ENCODE measurements at regions not wholly inside any gene's neighbourhood (a gene's known extent, or its start where the extent isn't known, plus 50 kb on each side); places are given as distances from the start of the nearest gene placed in this dataset.

DNA sequence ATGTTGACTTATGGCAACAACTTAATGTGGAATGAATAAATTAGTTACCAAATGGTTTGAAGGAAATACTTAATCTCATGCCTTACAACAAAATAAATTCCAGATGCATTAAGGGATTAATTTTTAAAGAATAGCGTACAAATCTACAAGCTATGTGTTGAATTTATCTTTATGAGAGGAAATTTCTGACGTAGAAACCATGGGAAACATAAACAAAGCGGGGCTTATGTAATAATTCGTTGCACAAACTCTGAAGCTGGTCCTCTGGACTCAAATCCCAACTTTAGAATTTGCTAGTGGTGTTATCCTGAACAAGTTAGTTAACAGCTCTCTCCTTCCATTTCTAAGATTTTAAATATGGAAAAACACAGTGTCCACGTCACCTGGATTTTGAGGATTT is 137.4 kb upstream of the CALCR start:
- TF ChIP-seq, protein P1, sequence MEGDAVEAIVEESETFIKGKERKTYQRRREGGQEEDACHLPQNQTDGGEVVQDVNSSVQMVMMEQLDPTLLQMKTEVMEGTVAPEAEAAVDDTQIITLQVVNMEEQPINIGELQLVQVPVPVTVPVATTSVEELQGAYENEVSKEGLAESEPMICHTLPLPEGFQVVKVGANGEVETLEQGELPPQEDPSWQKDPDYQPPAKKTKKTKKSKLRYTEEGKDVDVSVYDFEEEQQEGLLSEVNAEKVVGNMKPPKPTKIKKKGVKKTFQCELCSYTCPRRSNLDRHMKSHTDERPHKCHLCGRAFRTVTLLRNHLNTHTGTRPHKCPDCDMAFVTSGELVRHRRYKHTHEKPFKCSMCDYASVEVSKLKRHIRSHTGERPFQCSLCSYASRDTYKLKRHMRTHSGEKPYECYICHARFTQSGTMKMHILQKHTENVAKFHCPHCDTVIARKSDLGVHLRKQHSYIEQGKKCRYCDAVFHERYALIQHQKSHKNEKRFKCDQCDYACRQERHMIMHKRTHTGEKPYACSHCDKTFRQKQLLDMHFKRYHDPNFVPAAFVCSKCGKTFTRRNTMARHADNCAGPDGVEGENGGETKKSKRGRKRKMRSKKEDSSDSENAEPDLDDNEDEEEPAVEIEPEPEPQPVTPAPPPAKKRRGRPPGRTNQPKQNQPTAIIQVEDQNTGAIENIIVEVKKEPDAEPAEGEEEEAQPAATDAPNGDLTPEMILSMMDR (IDR thresholded peaks at IDR 0.05) = no peak
- no peak for TF ChIP-seq POLR2AphosphoS5 (IDR thresholded peaks at IDR 0.05)
- no peak for TF ChIP-seq EP300 (IDR thresholded peaks at IDR 0.05; ENCODE audit: low read depth)
- no peak for TF ChIP-seq POLR2A (IDR thresholded peaks at IDR 0.05)
